AG09309 (cell line): ENCODE measurements at regions not wholly inside any gene's neighbourhood (a gene's known extent, or its start where the extent isn't known, plus 50 kb on each side); places are given as distances from the start of the nearest gene placed in this dataset.

Source experiments
- DNase-seq: peaks from one replicate; pipeline ENCODE4 v3.0.0-alpha.2; 2010; ENCODE audit warnings: low read depth
- H3K4me3 ChIP-seq: 2 replicates; pipeline ENCODE4 v1.5.1; 2011; ENCODE audit warnings: mild to moderate bottlenecking, low read depth, low read length, moderate library complexity; ENCODE audit not compliant: control insufficient read depth
- CTCF ChIP-seq: IDR thresholded peaks from 2 replicates; pipeline ENCODE4 v1.5.1; 2011; ENCODE audit warnings: mild to moderate bottlenecking, low read depth, low read length, inconsistent platforms; ENCODE audit not compliant: insufficient read depth, control insufficient read depth; ENCODE audit errors: missing control alignments

GRCh38 chr2:194346193-194346592, 1310.8 kb upstream of the SLC39A10 start:
- no peak for DNase-seq
- H3K4me3 ChIP-seq: no peak overlapping the region
- TF ChIP-seq CTCF: no peak

- DNase-seq: no peak
- no peak for TF ChIP-seq CTCF
- H3K4me3 ChIP-seq: no peak overlapping the region
Measured at GRCh38 chr2:194345347-194345746, 1311.7 kb upstream of the SLC39A10 start.

GRCh38 chr2:194343167-194343566, 1313.9 kb upstream of the SLC39A10 start:
- H3K4me3 ChIP-seq: no peak overlapping the region
- TF ChIP-seq CTCF: no peak
- DNase-seq: no peak

- no peak for DNase-seq
- TF ChIP-seq CTCF: no peak
Measured at GRCh38 chr2:194332799-194333490, 1324.1 kb upstream of the SLC39A10 start.

GRCh38 chr2:194328456-194328855, 1328.6 kb upstream of the SLC39A10 start:
- DNase-seq: no peak
- no peak overlapping the region for H3K4me3 ChIP-seq
- TF ChIP-seq CTCF: no peak

More at GRCh38 chr2:194332799-194333490, 1324.1 kb upstream of the SLC39A10 start:
- no peak overlapping the region for H3K4me3 ChIP-seq

- no peak for TF ChIP-seq CTCF
- DNase-seq: no peak
- no peak overlapping the region for H3K4me3 ChIP-seq
Measured at GRCh38 chr2:194327196-194327888, 1329.7 kb upstream of the SLC39A10 start.
